Heart right ventricle (tissue), 16 donors: ENCODE measurements at regions not wholly inside any gene's neighbourhood (a gene's known extent, or its start where the extent isn't known, plus 50 kb on each side); places are given as distances from the start of the nearest gene placed in this dataset.

Experiments
- ATAC-seq, 8 donors: fragments of 200-7000 bp; cut with Tn5 transposase; one replicate each; pipeline ENCODE4 v1.9.1; 2020; ENCODE audit warnings: mild to moderate bottlenecking in 8 of 8, moderate library complexity in 8 of 8, moderate number of reproducible peaks in 1 of 8
- DNase-seq, 2 donors: peaks; one replicate each; pipeline ENCODE4 v3.0.0-alpha.2; 2020
- H3K27ac ChIP-seq, 10 donors: fragments of 200-600 bp; sonication (generic) in 2 of 10; one replicate each; pipeline versions ENCODE4 v1.5.0 to v1.8.0; 2020 to 2022; ENCODE audit warnings: mild to moderate bottlenecking in 3 of 10
- H3K27me3 ChIP-seq, 7 donors: fragments of 200-600 bp; one replicate each; pipeline ENCODE4 v1.8.0; 2021 to 2022; ENCODE audit warnings: mild to moderate bottlenecking in 2 of 7
- H3K36me3 ChIP-seq, 9 donors: fragments of 200-600 bp; sonication (generic) in 1 of 9; one replicate each; pipeline versions ENCODE4 v1.5.0 to v1.8.0; 2020 to 2022; ENCODE audit warnings: mild to moderate bottlenecking in 2 of 9
- H3K4me1 ChIP-seq, 9 donors: fragments of 200-600 bp; sonication (generic) in 1 of 9; one replicate each; pipeline versions ENCODE4 v1.5.0 to v1.8.0; 2020 to 2022; ENCODE audit warnings: mild to moderate bottlenecking in 4 of 9
- H3K4me3 ChIP-seq, 10 donors: fragments of 200-600 bp; sonication (generic) in 2 of 10; one replicate each; pipeline versions ENCODE4 v1.5.0 to v1.8.0; 2020 to 2022; ENCODE audit warnings: mild to moderate bottlenecking in 7 of 10, moderate library complexity in 2 of 10
- H3K9me3 ChIP-seq, 11 donors: fragments of 200-600 bp in 10 of 11; sonication (generic) in 2 of 11; one replicate each; pipeline versions ENCODE4 v1.5.0 to v1.8.0; 2013 to 2022; ENCODE audit warnings: mild to moderate bottlenecking in 2 of 11, control low read depth in 1 of 11, moderate library complexity in 1 of 11
- CTCF ChIP-seq, 9 donors: fragments of 200-600 bp; sonication (generic) in 2 of 9; IDR thresholded peaks; one replicate each; pipeline versions ENCODE4 v1.5.0 to v1.8.0; 2021 to 2022; ENCODE audit warnings: antibody characterized with exemption in 9 of 9, mild to moderate bottlenecking in 5 of 9, moderate library complexity in 1 of 9
- whole genome bisulfite sequencing, 2 donors: extraction: QIAGEN DNeasy Blood & Tissue Kit; methylation state at CpG; one replicate each; pipeline ENCODE4 v1.1.7; 2013; ENCODE audit warnings: inconsistent platforms in 1 of 2; 5-methylcytosine and 5-hydroxymethylcytosine counted together
- intact Hi-C, 10 donors: fragments of 100-400 bp; cut with DNase I; formaldehyde crosslinking; loops; one replicate each; pipeline versions ENCODE4 v1.11.1 to v1.14.2; 2022
- donor health status: Arrhythmogenic right ventricular cardiomyopathy.
- donor health status: ischemic (EF 13 %, LVEDD 7.1; RV severe dilation, severe dysfunction).
- donor health status: healthy with polysubstance abuse.
- donor health status: DM: no; HTN: yes; CAD: no.
- donor health status: DM: no; HTN: no; CAD: no.
- donor health status: ischemic (EF 25% LVEDD 6.9; RV normal size, moderate dysfunction).
- donor health status: ischemic (EF 25% LVEDD 5.7; RV mildly dilated, moderate dysfunction).
- donor health status: healthy.
- donor health status: DM: yes; HTN: yes; CAD: no.
- donor health status: Ischemic cardiomyopathy.
- donor health status: ischemic (EF 35%, LVEDD 5.7; RV mildly dilated, moderate dysfunction).
- donor health status: nonischemic (EF 11% LVEDD 7.7; RV severe dilation, severe dysfunction).
- donor health status: DM: yes; HTN: yes; CAD: no.
- donor health status: PGD.
- donor health status: ischemic (EF 29% LVEDD 5.4; RV normal size, mild dysfunction).
- donor health status: nonischemic (EF 23%, LVEDD 6.1; RV moderate dilation, normal function).

GRCh38 chr1:84061336-84061735 lies 62.4 kb upstream of the TTLL7 start:
- Histone ChIP-seq H3K4me3 (no peak overlapping the region), H3K36me3 (no peaks in the 10 kb centered on the region), H3K27me3 (peaks cover 0 to 6% (median 2%) of the 10 kb centered on the region in 7 donors), H3K27ac (no peak overlapping the region), H3K9me3 (no peaks in the 10 kb centered on the region), H3K4me1 (no peaks in the 10 kb centered on the region)
- 84 to 88% methylated on average over 2 of the region's 2 CpGs for WGBS, 2 donors
- intact Hi-C loops: no loop called here
- ATAC-seq (no peak), DNase-seq (no peak)
- TF ChIP-seq CTCF (IDR thresholded peaks at IDR 0.05): no peak

- Histone ChIP-seq H3K4me3 (no peak overlapping the region), H3K36me3 (no peaks in the 10 kb centered on the region), H3K9me3 (no peaks in the 10 kb centered on the region), H3K27me3 (peaks cover 0 to 6% (median 2%) of the 10 kb centered on the region in 7 donors), H3K27ac (no peak overlapping the region), H3K4me1 (no peaks in the 10 kb centered on the region)
- intact Hi-C loops: no loop called here
- WGBS, 2 donors: 61 to 65% methylated on average over 2 of the region's 2 CpGs
- TF ChIP-seq CTCF (IDR thresholded peaks at IDR 0.05): no peak
- no peak for ATAC-seq
- DNase-seq: no peak
Measured at GRCh38 chr1:84060781-84061180, 61.8 kb upstream of the TTLL7 start.

- H3K9me3 ChIP-seq: no peaks in the 10 kb centered on the region
- no peak overlapping the region for H3K4me3 ChIP-seq
- 74 to 75% methylated on average over 2 of the region's 2 CpGs for WGBS, 2 donors
- no peak overlapping the region for H3K27ac ChIP-seq
- no peak for DNase-seq
- no peaks in the 10 kb centered on the region for H3K36me3 ChIP-seq
- intact Hi-C loops: no loop called here
- no peak for TF ChIP-seq CTCF (IDR thresholded peaks at IDR 0.05)
- ATAC-seq: no peak
- H3K27me3 ChIP-seq: no peaks in the 10 kb centered on the region
- no peaks in the 10 kb centered on the region for H3K4me1 ChIP-seq
Measured at GRCh38 chr1:84048820-84049219, 49.9 kb upstream of the TTLL7 start.
